ENCODE measurements at regions not wholly inside any gene's neighbourhood (a gene's known extent, or its start where the extent isn't known, plus 50 kb on each side); places are given as distances from the start of the nearest gene placed in this dataset.

GRCh38 chr22:48902001-48902869, 925.4 kb downstream of the BRD1 start:
- H3K4me3 ChIP-seq (ENCODE audit: low read length): no peak overlapping the region

GRCh38 chr22:48901324-48901723, 926.3 kb downstream of the BRD1 start:
- Histone ChIP-seq H3K4me3 (ENCODE audit: low read length) (no peak overlapping the region), H3K4me1 (ENCODE audit: insufficient read depth, low read length) (no peaks in the 10 kb centered on the region), H3K27me3 (ENCODE audit: insufficient read depth, low read length) (no peaks in the 10 kb centered on the region), H3K9me3 (ENCODE audit: low read depth, low read length) (no peaks in the 10 kb centered on the region)

More at GRCh38 chr22:48902001-48902869, 925.4 kb downstream of the BRD1 start:
- Histone ChIP-seq H3K27me3 (ENCODE audit: insufficient read depth, low read length) (no peaks in the 10 kb centered on the region), H3K4me1 (ENCODE audit: insufficient read depth, low read length) (no peaks in the 10 kb centered on the region), H3K9me3 (ENCODE audit: low read depth, low read length) (no peaks in the 10 kb centered on the region)

DNA sequence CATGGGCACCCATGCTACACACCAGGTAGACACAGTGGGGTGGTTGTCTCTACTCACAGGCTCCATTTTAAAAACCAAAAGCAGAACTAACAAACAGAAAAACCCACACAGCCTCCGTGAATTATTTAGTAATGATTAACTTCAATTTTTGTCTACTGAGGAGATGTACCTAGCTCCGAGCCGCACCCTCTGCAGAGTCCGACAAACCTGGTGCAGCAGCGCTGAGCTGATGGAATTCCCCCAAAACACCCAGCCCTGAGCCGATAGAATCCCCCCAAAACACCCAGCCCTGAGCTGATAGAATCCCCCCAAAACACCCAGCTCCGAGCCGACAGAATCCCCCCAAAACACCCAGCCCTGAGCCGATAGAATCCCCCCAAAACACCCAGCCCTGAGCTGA, 927.0 kb downstream of the BRD1 start:
- Histone ChIP-seq H3K27me3 (ENCODE audit: insufficient read depth, low read length) (no peaks in the 10 kb centered on the region), H3K4me3 (ENCODE audit: low read length) (no peak overlapping the region), H3K4me1 (ENCODE audit: insufficient read depth, low read length) (no peaks in the 10 kb centered on the region)

DNA sequence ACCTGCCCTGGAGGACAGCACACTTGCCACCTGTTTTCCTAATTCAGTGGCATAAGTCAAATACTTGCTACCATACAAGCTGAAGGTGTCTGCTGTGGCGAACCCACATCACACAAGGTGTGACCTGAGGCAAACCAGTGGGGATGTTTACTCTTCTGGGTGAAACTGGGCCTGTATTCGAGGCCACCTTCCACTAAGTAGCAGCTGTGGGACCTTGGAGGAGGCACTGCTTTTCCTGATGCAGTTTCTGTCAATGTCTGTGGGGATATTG, 927.4 kb downstream of the BRD1 start:
- Histone ChIP-seq H3K4me1 (ENCODE audit: insufficient read depth, low read length) (no peaks in the 10 kb centered on the region), H3K27me3 (ENCODE audit: insufficient read depth, low read length) (no peaks in the 10 kb centered on the region), H3K4me3 (ENCODE audit: low read length) (no peak overlapping the region), H3K9me3 (ENCODE audit: low read depth, low read length) (no peaks in the 10 kb centered on the region)

More for the DNA sequence above, 927.0 kb downstream of the BRD1 start:
- H3K9me3 ChIP-seq (ENCODE audit: low read depth, low read length): no peaks in the 10 kb centered on the region

DNA sequence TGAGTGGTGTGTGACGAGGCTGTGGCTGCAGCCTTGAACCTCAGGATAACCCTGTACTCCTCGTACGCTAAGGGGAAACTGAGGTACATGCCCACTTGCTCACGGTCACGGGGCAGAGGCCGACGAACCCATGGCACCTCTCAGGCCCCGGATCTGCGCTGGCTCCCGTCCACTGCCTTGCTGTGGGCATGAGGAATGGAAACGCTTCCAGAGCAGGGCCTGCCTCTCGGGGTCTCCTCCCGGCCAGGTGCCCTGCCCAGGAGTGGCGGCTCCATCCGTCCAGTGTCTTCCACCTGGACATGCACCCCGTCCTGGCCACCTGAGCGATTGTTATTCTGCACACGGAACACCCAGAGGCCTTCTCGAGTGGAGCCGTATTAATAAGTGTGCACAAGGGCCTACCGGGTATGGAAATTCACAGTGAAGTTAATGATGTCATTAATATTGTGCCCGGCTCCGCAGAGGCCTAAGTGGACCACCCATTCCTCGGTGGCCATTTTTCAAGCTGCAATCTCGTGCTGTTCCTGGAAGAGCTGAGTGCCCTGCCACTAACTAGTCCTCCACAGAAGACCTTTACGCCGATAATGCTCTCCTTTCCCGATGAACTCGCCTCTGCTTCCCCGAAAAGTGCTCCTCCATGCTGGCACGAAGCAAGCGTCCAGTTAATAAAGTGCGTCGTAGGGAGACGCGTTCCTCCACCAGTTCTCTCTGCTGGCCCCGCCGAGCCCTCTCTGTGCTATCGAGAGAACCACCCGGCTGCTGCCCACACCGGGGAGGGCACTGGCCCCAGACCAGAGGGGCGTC, 927.9 kb downstream of the BRD1 start:
- H3K9me3 ChIP-seq (ENCODE audit: low read depth, low read length): no peaks in the 10 kb centered on the region

GRCh38 chr22:48898524-48899250, 929.0 kb downstream of the BRD1 start:
- no peak overlapping the region for H3K4me3 ChIP-seq (ENCODE audit: low read length)
- H3K4me1 ChIP-seq (ENCODE audit: insufficient read depth, low read length): no peaks in the 10 kb centered on the region
- H3K9me3 ChIP-seq (ENCODE audit: low read depth, low read length): no peaks in the 10 kb centered on the region
- no peaks in the 10 kb centered on the region for H3K27me3 ChIP-seq (ENCODE audit: insufficient read depth, low read length)

More for the DNA sequence above, 927.9 kb downstream of the BRD1 start:
- H3K4me3 ChIP-seq (ENCODE audit: low read length): no peak overlapping the region
- H3K4me1 ChIP-seq (ENCODE audit: insufficient read depth, low read length): no peaks in the 10 kb centered on the region
- H3K27me3 ChIP-seq (ENCODE audit: insufficient read depth, low read length): no peaks in the 10 kb centered on the region

- Histone ChIP-seq H3K4me1 (ENCODE audit: insufficient read depth, low read length) (no peaks in the 10 kb centered on the region), H3K27me3 (ENCODE audit: insufficient read depth, low read length) (no peaks in the 10 kb centered on the region), H3K9me3 (ENCODE audit: low read depth, low read length) (no peaks in the 10 kb centered on the region), H3K4me3 (ENCODE audit: low read length) (no peak overlapping the region)
Measured at GRCh38 chr22:48897645-48898370, 929.9 kb downstream of the BRD1 start.

GRCh38 chr22:48896766-48897644, 930.7 kb downstream of the BRD1 start:
- Histone ChIP-seq H3K27me3 (ENCODE audit: insufficient read depth, low read length) (no peaks in the 10 kb centered on the region), H3K9me3 (ENCODE audit: low read depth, low read length) (no peaks in the 10 kb centered on the region), H3K4me1 (ENCODE audit: insufficient read depth, low read length) (no peaks in the 10 kb centered on the region), H3K4me3 (ENCODE audit: low read length) (no peak overlapping the region)

DNA sequence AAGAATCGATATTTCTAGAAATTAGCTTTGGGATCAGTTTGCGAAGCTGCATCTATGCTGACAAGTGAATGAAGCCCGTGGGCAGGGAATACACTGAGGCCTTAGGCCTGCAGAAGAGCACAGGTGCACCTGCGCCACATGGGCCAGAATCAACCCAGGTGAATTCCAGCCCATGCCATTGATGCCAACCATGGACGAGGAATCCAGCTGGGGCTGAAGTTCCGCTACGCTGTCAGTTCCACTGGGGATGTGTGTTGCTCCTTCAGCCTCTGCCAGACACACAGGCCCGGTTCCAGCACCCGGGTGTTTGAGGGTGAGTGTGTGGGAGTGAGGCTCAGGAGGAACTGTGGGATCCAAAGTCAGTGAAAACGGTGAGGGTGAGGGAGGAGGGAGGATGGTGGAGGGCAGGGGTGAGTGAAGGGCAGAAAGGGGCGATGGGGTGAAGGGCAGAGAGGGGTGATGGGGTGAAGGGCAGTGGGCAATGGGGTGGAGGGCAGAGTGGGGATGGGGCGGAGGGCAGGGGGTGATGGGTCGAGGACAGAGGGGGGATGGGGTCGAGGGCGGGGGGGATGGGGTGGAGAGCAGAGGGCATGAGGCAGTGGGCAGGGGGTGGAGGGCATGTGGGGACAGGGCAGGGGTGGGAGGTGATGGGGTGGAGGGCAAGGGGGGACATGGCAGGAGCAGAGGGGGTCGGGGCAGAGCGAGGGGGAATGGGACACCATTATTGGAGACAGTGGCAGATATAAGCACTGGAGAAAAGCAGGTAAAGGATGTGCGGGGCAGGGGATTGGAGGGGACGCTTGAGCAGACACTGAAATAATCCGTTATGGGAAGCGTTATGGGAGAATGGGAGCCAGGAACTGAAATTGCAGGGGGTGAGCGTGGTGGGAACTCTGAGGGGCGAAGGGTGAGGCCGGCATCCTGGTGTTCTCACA, 931.6 kb downstream of the BRD1 start:
- no peaks in the 10 kb centered on the region for H3K9me3 ChIP-seq (ENCODE audit: low read depth, low read length)
- H3K4me1 ChIP-seq (ENCODE audit: insufficient read depth, low read length): no peaks in the 10 kb centered on the region

GRCh38 chr22:48895336-48895735, 932.3 kb downstream of the BRD1 start:
- H3K4me1 ChIP-seq (ENCODE audit: insufficient read depth, low read length): no peaks in the 10 kb centered on the region
- H3K9me3 ChIP-seq (ENCODE audit: low read depth, low read length): no peaks in the 10 kb centered on the region
- H3K4me3 ChIP-seq (ENCODE audit: low read length): no peak overlapping the region
- H3K27me3 ChIP-seq (ENCODE audit: insufficient read depth, low read length): no peaks in the 10 kb centered on the region

More for the DNA sequence above, 931.6 kb downstream of the BRD1 start:
- no peaks in the 10 kb centered on the region for H3K27me3 ChIP-seq (ENCODE audit: insufficient read depth, low read length)
- no peak overlapping the region for H3K4me3 ChIP-seq (ENCODE audit: low read length)

DNA sequence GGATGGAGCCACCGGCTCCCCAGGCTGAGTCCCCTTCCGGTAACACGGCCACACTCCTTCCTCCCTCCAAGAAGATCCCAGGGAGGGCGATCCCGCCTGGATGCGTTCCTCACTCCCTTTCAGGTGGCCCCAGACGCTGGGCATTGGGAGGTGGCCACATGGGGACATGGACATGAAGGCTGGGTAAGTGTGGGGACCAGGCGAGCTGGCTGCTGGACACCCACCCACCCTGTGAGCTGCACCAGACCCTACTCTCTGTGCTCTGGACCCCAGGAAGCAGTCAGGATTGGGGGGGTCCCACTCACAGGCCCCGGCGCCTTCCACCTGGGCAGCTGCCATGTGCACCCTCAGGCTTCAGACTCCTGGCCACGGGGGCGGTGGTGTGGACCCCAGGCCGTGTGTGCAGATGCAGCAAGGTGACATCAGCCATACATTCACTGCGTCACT, 932.8 kb downstream of the BRD1 start:
- H3K4me1 ChIP-seq (ENCODE audit: insufficient read depth, low read length): no peaks in the 10 kb centered on the region
- H3K4me3 ChIP-seq (ENCODE audit: low read length): no peak overlapping the region
- H3K27me3 ChIP-seq (ENCODE audit: insufficient read depth, low read length): no peaks in the 10 kb centered on the region
- no peaks in the 10 kb centered on the region for H3K9me3 ChIP-seq (ENCODE audit: low read depth, low read length)

GRCh38 chr22:48894064-48894671, 933.5 kb downstream of the BRD1 start:
- no peak overlapping the region for H3K4me3 ChIP-seq (ENCODE audit: low read length)
- H3K27me3 ChIP-seq (ENCODE audit: insufficient read depth, low read length): no peaks in the 10 kb centered on the region
- H3K4me1 ChIP-seq (ENCODE audit: insufficient read depth, low read length): no peaks in the 10 kb centered on the region
- no peaks in the 10 kb centered on the region for H3K9me3 ChIP-seq (ENCODE audit: low read depth, low read length)

Measured in mononuclear cell (primary cell).